ENCODE measurements at regions not wholly inside any gene's neighbourhood (a gene's known extent, or its start where the extent isn't known, plus 50 kb on each side); places are given as distances from the start of the nearest gene placed in this dataset.

DNA sequence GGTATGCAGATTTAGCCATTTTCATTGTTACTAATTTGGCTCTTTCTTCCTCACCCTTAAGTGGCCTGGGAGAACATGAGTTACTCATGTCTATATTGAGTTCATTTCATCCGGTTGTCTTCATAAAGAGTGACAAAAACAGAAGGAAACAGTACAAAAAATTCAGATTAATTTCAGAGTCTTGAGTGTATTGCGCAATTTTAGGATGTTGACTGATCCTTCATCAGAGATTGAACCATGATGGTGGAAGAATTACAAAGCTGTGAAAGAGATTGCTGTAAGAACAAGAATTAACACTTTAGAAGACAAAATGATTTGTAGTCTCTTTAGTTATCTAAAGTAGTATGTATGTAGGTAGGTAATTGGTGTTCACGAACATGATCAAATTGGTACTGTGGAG lies 194.0 kb upstream of the PPP1R3A start:
- WGBS, 2 donors: 65 to 75% methylated on average over 3 of the region's 3 CpGs

DNA sequence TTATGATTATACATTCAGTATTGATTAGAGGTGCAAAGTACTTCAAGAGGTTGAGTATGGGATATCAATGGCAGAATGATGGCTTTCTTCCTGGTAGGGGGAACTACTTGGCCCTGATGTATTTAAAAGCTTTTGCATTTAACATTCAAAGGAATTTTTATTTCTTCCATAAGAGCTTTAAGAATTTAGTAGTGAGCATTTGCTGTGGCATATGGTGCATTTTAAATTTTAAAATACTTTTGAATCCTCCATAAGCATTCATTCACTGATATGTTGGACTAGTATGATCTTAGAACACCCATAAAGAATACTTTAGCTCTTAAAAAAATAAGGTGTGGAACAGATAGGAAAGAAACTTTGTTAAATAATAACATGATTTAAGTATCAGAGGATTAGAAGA lies 191.9 kb upstream of the PPP1R3A start:
- ATAC-seq (no peak), DNase-seq (no peak)
- Histone ChIP-seq H3K36me3 (replicated peaks in 1 of 2; ENCODE audit: insufficient read depth in 1 of 2, low read depth in 2 of 2) (no peaks in the 10 kb centered on the region), H3K4me1 (peaks cover 18% of the 10 kb centered on the region), H3K27ac (no peak overlapping the region), H3K27me3 (no peaks in the 10 kb centered on the region), H3K9me3 (no peaks in the 10 kb centered on the region), H3K4me3 (no peak overlapping the region)
- TF ChIP-seq, protein P1, sequence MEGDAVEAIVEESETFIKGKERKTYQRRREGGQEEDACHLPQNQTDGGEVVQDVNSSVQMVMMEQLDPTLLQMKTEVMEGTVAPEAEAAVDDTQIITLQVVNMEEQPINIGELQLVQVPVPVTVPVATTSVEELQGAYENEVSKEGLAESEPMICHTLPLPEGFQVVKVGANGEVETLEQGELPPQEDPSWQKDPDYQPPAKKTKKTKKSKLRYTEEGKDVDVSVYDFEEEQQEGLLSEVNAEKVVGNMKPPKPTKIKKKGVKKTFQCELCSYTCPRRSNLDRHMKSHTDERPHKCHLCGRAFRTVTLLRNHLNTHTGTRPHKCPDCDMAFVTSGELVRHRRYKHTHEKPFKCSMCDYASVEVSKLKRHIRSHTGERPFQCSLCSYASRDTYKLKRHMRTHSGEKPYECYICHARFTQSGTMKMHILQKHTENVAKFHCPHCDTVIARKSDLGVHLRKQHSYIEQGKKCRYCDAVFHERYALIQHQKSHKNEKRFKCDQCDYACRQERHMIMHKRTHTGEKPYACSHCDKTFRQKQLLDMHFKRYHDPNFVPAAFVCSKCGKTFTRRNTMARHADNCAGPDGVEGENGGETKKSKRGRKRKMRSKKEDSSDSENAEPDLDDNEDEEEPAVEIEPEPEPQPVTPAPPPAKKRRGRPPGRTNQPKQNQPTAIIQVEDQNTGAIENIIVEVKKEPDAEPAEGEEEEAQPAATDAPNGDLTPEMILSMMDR (IDR thresholded peaks at IDR 0.05): no peak
- no peak for TF ChIP-seq POLR2A (IDR thresholded peaks at IDR 0.05)
- intact Hi-C loops (cut with DNase I): no loop called here

More for the DNA sequence above, 194.0 kb upstream of the PPP1R3A start:
- H3K36me3 ChIP-seq (replicated peaks in 1 of 2; ENCODE audit: insufficient read depth in 1 of 2, low read depth in 2 of 2): no peaks in the 10 kb centered on the region
- DNase-seq (no peak), ATAC-seq (no peak)
- TF ChIP-seq POLR2A (IDR thresholded peaks at IDR 0.05): no peak
- TF ChIP-seq, protein P1 (IDR thresholded peaks at IDR 0.05): no peak
- intact Hi-C loops (cut with DNase I): no loop called here
- no peaks in the 10 kb centered on the region for H3K9me3 ChIP-seq
- peaks cover 12% of the 10 kb centered on the region for H3K4me1 ChIP-seq
- no peak overlapping the region for H3K4me3 ChIP-seq
- H3K27me3 ChIP-seq: no peaks in the 10 kb centered on the region
- no peak overlapping the region for H3K27ac ChIP-seq

DNA sequence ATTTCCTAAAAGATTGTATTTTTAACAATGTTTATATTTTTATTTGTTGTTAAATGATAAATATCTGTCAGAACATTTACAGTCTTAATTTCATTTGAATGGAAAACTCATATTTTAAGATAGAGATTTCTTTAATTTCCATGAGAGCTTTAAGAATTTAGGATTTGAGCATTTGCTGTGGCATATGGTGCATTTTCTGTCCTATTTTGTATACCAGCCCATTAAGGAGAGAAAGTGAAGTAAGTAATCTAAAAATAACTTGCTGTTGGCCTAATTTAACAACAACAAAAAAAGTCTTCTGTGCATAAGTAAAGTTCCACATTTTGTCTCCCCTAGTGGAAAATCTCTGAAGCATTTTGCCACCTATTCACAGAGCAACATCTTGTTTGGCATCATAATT lies 190.9 kb upstream of the PPP1R3A start:
- TF ChIP-seq POLR2A (IDR thresholded peaks at IDR 0.05): no peak
- TF ChIP-seq, protein P1 (IDR thresholded peaks at IDR 0.05): peak in 1 of 7 experiments; percentile 5
- intact Hi-C loops (cut with DNase I): no loop called here
- ATAC-seq (no peak), DNase-seq (no peak)
- no peak overlapping the region for H3K4me3 ChIP-seq
- peaks cover 16% of the 10 kb centered on the region for H3K4me1 ChIP-seq
- H3K27me3 ChIP-seq: no peaks in the 10 kb centered on the region
- no peaks in the 10 kb centered on the region for H3K36me3 ChIP-seq (replicated peaks in 1 of 2; ENCODE audit: insufficient read depth in 1 of 2, low read depth in 2 of 2)
- H3K27ac ChIP-seq: no peak overlapping the region
- H3K9me3 ChIP-seq: no peaks in the 10 kb centered on the region

DNA sequence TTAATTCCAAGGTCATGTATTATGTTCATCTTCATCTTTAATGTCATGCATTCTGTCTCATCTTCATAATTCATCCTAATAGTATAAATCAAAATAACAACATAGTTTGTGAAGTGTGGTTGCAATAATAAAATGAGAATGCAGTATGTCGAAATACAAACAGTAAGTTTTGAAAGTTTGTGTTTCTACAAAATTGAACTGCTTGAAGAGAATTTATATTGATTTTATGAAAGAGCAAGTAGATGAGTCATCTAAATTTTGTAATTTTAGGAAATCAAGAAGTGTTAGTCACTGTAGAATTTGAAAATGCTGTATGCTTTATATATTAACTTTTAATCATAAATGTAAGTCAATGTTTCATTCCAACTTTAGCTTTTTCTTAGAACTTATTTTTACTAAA lies 190.5 kb upstream of the PPP1R3A start:
- H3K4me3 ChIP-seq: no peak overlapping the region

DNA sequence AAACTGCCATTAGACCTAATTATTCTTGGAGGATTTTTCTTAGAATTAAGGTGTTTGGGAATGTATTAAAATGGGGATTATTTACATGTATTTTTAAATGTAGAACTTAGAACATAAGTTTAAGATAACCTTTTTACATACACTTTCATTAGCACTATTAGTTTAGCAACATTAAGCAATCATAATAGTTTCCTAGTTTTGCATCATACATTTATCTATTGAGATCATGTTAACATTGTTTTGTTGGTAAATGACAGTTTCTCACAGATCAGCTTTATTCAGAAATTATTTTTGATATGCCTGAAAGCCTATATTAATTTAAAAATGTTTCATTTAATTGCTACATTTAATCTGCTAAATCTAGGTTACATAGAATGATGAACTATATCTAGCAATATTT lies 189.7 kb upstream of the PPP1R3A start:
- intact Hi-C loops (cut with DNase I): no loop called here
- Histone ChIP-seq H3K36me3 (replicated peaks in 1 of 2; ENCODE audit: insufficient read depth in 1 of 2, low read depth in 2 of 2) (no peaks in the 10 kb centered on the region), H3K9me3 (no peaks in the 10 kb centered on the region), H3K4me3 (no peak overlapping the region), H3K27ac (no peak overlapping the region), H3K4me1 (peaks cover 16% of the 10 kb centered on the region), H3K27me3 (no peaks in the 10 kb centered on the region)
- no peak for TF ChIP-seq POLR2A (IDR thresholded peaks at IDR 0.05)
- TF ChIP-seq, protein P1 (IDR thresholded peaks at IDR 0.05): no peak
- ATAC-seq (no peak), DNase-seq (no peak)

More for the DNA sequence above, 190.5 kb upstream of the PPP1R3A start:
- H3K4me1 ChIP-seq: peaks cover 16% of the 10 kb centered on the region
- no peaks in the 10 kb centered on the region for H3K27me3 ChIP-seq
- intact Hi-C loops (cut with DNase I): no loop called here
- TF ChIP-seq, protein P1 (IDR thresholded peaks at IDR 0.05): no peak
- H3K27ac ChIP-seq: no peak overlapping the region
- H3K36me3 ChIP-seq (replicated peaks in 1 of 2; ENCODE audit: insufficient read depth in 1 of 2, low read depth in 2 of 2): no peaks in the 10 kb centered on the region
- H3K9me3 ChIP-seq: no peaks in the 10 kb centered on the region
- 87 to 93% methylated on average over 1 of the region's 1 CpG for WGBS, 2 donors
- DNase-seq (no peak), ATAC-seq (peak; percentile 42)
